Transverse colon (tissue), 4 donors: ENCODE measurements at regions not wholly inside any gene's neighbourhood (a gene's known extent, or its start where the extent isn't known, plus 50 kb on each side); places are given as distances from the start of the nearest gene placed in this dataset.

ENCODE experiments used
- EP300 ChIP-seq: sonication (generic); formaldehyde crosslinking; IDR thresholded peaks from one replicate; pipeline ENCODE4 v1.6.1; 2017; ENCODE audit warnings: antibody characterized with exemption, low read depth
- POLR2A ChIP-seq: fragments of 450-650 bp; IDR thresholded peaks from one replicate; pipeline ENCODE4 v1.6.1; 2016; ENCODE audit warnings: antibody characterized with exemption, mild to moderate bottlenecking, moderate library complexity
- POLR2AphosphoS5 ChIP-seq, 3 donors: sonication (generic); formaldehyde crosslinking; IDR thresholded peaks; one replicate each; pipeline ENCODE4 v1.6.1; 2016; ENCODE audit warnings: antibody characterized with exemption in 3 of 3
- TF ChIP-seq, protein P1 (sequence below), 5 experiments: fragments of 200-600 bp in 3 of 5; fragments of 450-650 bp in 2 of 5; sonication (generic) in 3 of 5; IDR thresholded peaks; 1 replicate in 2 of 5; 2 replicates in 3 of 5; pipeline ENCODE4 v1.5.1; 2016 to 2017; ENCODE audit warnings: antibody characterized with exemption in 5 of 5, inconsistent platforms in 3 of 5, mild to moderate bottlenecking in 2 of 5, moderate library complexity in 1 of 5

DNA sequence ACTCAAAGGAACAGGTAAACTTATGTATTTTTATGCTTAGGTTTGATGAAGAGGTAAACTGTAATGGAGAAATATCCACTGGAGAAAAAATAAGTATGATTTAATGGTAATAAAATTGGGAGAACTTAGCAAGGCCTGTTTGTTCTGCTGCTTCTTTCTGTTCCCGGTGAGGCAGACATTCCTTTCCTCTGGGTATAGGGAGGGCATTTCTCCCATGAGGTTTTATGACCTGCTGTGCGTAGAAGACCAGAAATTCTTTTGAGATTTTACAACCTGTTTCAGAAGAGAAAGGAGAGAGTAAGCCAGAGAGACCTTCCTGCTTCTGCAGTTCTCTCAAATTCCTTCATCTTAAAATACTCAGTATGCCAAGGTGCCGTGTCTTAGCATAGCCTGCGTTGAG, 139.4 kb upstream of the RMST start:
- TF ChIP-seq, protein P1, sequence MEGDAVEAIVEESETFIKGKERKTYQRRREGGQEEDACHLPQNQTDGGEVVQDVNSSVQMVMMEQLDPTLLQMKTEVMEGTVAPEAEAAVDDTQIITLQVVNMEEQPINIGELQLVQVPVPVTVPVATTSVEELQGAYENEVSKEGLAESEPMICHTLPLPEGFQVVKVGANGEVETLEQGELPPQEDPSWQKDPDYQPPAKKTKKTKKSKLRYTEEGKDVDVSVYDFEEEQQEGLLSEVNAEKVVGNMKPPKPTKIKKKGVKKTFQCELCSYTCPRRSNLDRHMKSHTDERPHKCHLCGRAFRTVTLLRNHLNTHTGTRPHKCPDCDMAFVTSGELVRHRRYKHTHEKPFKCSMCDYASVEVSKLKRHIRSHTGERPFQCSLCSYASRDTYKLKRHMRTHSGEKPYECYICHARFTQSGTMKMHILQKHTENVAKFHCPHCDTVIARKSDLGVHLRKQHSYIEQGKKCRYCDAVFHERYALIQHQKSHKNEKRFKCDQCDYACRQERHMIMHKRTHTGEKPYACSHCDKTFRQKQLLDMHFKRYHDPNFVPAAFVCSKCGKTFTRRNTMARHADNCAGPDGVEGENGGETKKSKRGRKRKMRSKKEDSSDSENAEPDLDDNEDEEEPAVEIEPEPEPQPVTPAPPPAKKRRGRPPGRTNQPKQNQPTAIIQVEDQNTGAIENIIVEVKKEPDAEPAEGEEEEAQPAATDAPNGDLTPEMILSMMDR (IDR thresholded peaks at IDR 0.05) = no peak
- no peak for TF ChIP-seq POLR2A
- TF ChIP-seq POLR2AphosphoS5 (IDR thresholded peaks at IDR 0.05) = no peak
- TF ChIP-seq EP300 = no peak
